ENCODE measurements at regions not wholly inside any gene's neighbourhood (a gene's known extent, or its start where the extent isn't known, plus 50 kb on each side); places are given as distances from the start of the nearest gene placed in this dataset.

GRCh38 chr1:30334767-30335166, 388.6 kb downstream of the MATN1 start:
- TF ChIP-seq CTCF (IDR thresholded peaks at IDR 0.05; ENCODE audit: low read depth, low read length, poor library complexity, severe bottlenecking) (no peak), EZH2phosphoT487 (IDR thresholded peaks at IDR 0.05; ENCODE audit: borderline replicate concordance, low read length) (no peak)
